Esophagus squamous epithelium (tissue), 4 donors: ENCODE measurements at regions not wholly inside any gene's neighbourhood (a gene's known extent, or its start where the extent isn't known, plus 50 kb on each side); places are given as distances from the start of the nearest gene placed in this dataset.

Source experiments
- CTCF ChIP-seq, 6 experiments: fragments of 450-650 bp in 4 of 6; fragments of 200-600 bp in 2 of 6; sonication (generic) in 2 of 6; IDR thresholded peaks; one replicate each; pipeline ENCODE4 v1.5.1; 2016 to 2019; ENCODE audit warnings: antibody characterized with exemption in 6 of 6, mild to moderate bottlenecking in 4 of 6, moderate library complexity in 4 of 6
- POLR2A ChIP-seq, 4 donors: fragments of 450-650 bp; IDR thresholded peaks; one replicate each; pipeline ENCODE4 v1.6.1; 2017; ENCODE audit warnings: antibody characterized with exemption in 4 of 4, mild to moderate bottlenecking in 4 of 4, moderate library complexity in 3 of 4

- no peak for TF ChIP-seq CTCF (IDR thresholded peaks at IDR 0.05)
- TF ChIP-seq POLR2A (IDR thresholded peaks at IDR 0.05) = no peak
Observed at GRCh38 chr21:32974653-32975052, 51.1 kb upstream of the OLIG2 start.
